22Rv1 (cell line): ENCODE measurements at regions not wholly inside any gene's neighbourhood (a gene's known extent, or its start where the extent isn't known, plus 50 kb on each side); places are given as distances from the start of the nearest gene placed in this dataset.

Source experiments
- H3K27ac ChIP-seq: fragments of 450-650 bp; 2 replicates; pipeline ENCODE4 v1.5.1; 2017
- CTCF ChIP-seq: fragments of 450-650 bp; IDR thresholded peaks from 2 replicates; pipeline ENCODE4 v1.5.1; 2017; ENCODE audit warnings: mild to moderate bottlenecking
- ZFX ChIP-seq: fragments of 450-650 bp; IDR thresholded peaks from 2 replicates; pipeline ENCODE4 v1.6.1; 2017; ENCODE audit warnings: antibody characterized with exemption, borderline replicate concordance

- TF ChIP-seq ZFX (no peak), CTCF (no peak)
- no peak overlapping the region for H3K27ac ChIP-seq
These were observed 191.6 kb upstream of the ID2 start for GRCh38 chr2:8490166-8490721.

- H3K27ac ChIP-seq, result peak overlapping the region; percentile 97
- no peak for TF ChIP-seq CTCF
- TF ChIP-seq ZFX, result no peak
These were observed 190.4 kb upstream of the ID2 start for GRCh38 chr2:8491296-8492027.

- TF ChIP-seq CTCF (no peak), ZFX (no peak)
- H3K27ac ChIP-seq, result peak overlapping the region; percentile 97
These were observed 187.7 kb upstream of the ID2 start for GRCh38 chr2:8494151-8494550.

- TF ChIP-seq ZFX (no peak), CTCF (no peak)
- H3K27ac ChIP-seq, result peak overlapping the region; percentile 97
These were observed 187.3 kb upstream of the ID2 start for GRCh38 chr2:8494589-8494988.

- H3K27ac ChIP-seq, result peak overlapping the region; percentile 97
- no peak for TF ChIP-seq CTCF
- TF ChIP-seq ZFX, result no peak
These were observed 186.5 kb upstream of the ID2 start for GRCh38 chr2:8495189-8495989.

GRCh38 chr2:8496079-8496478, 185.8 kb upstream of the ID2 start:
- TF ChIP-seq ZFX (no peak), CTCF (no peak)
- H3K27ac ChIP-seq, result peak overlapping the region; percentile 97

GRCh38 chr2:8496617-8497016, 185.2 kb upstream of the ID2 start:
- TF ChIP-seq ZFX (no peak), CTCF (no peak)
- H3K27ac ChIP-seq, result peak overlapping the region; percentile 97
